AG04450 (cell line): ENCODE measurements at regions not wholly inside any gene's neighbourhood (a gene's known extent, or its start where the extent isn't known, plus 50 kb on each side); places are given as distances from the start of the nearest gene placed in this dataset.

Source experiments
- CTCF ChIA-PET: fragments of 300-600, 350-600 bp; formaldehyde crosslinking; extraction: SDS; loops from one replicate; lab custom pipeline; 2022; ENCODE audit warnings: antibody characterized with exemption, inconsistent platforms; lab: Charles Lee
- POLR2A ChIA-PET: fragments of 350-600 bp; formaldehyde crosslinking; extraction: SDS; loops from one replicate; lab custom pipeline; 2021; ENCODE audit warnings: antibody characterized with exemption, inconsistent platforms; lab: Yijun Ruan, JAX
- DNase-seq: peaks from one replicate; pipeline ENCODE4 v3.0.0-alpha.2; 2011; ENCODE audit warnings: low read depth, low spot score
- H3K27ac ChIP-seq: one replicate; pipeline ENCODE4 v1.5.1; 2012; ENCODE audit warnings: low read depth, low read length, control low read depth
- H3K27me3 ChIP-seq: one replicate; pipeline ENCODE4 v1.6.0; 2012; ENCODE audit warnings: low read length; ENCODE audit not compliant: control insufficient read depth, insufficient read depth
- H3K4me3 ChIP-seq: 2 replicates; pipeline ENCODE4 v1.5.1; 2011; ENCODE audit warnings: mild to moderate bottlenecking, low read depth, low read length, control low read depth
- H3K9me3 ChIP-seq: 2 replicates; pipeline ENCODE4 v1.5.1; 2012; ENCODE audit warnings: low read length; ENCODE audit not compliant: control insufficient read depth, insufficient read depth
- TF ChIP-seq, protein P1 (sequence below): IDR thresholded peaks from 2 replicates; pipeline ENCODE4 v1.5.1; 2011; ENCODE audit warnings: low read depth, low read length, control low read depth, inconsistent platforms

DNA sequence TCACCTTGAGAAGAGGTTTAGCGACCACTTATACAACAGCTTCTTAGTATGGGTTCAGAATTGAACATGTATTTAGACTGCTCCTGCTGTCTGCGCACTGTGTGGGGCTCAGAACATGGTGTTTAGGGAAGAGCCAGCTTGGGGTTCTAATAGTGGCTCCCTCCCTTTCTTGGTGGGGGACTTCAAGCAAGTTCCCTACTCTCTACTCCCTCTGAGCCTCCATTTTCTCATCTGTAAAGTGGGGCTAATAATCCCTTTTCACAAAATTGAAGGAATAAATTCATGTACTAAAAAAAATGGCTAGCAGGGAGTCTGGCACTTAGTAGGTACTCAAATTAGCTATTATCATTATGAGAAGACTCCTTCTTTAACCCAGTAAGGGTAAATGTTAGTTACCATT lies 97.5 kb upstream of the SPATA12 start:
- Histone ChIP-seq H3K4me3 (no peak overlapping the region), H3K9me3 (no peaks in the 10 kb centered on the region), H3K27ac (no peak overlapping the region), H3K27me3 (no peaks in the 10 kb centered on the region)
- CTCF ChIA-PET: no interaction called here
- POLR2A ChIA-PET: no interaction called here
- DNase-seq: no peak
- TF ChIP-seq, protein P1, sequence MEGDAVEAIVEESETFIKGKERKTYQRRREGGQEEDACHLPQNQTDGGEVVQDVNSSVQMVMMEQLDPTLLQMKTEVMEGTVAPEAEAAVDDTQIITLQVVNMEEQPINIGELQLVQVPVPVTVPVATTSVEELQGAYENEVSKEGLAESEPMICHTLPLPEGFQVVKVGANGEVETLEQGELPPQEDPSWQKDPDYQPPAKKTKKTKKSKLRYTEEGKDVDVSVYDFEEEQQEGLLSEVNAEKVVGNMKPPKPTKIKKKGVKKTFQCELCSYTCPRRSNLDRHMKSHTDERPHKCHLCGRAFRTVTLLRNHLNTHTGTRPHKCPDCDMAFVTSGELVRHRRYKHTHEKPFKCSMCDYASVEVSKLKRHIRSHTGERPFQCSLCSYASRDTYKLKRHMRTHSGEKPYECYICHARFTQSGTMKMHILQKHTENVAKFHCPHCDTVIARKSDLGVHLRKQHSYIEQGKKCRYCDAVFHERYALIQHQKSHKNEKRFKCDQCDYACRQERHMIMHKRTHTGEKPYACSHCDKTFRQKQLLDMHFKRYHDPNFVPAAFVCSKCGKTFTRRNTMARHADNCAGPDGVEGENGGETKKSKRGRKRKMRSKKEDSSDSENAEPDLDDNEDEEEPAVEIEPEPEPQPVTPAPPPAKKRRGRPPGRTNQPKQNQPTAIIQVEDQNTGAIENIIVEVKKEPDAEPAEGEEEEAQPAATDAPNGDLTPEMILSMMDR: no peak

DNA sequence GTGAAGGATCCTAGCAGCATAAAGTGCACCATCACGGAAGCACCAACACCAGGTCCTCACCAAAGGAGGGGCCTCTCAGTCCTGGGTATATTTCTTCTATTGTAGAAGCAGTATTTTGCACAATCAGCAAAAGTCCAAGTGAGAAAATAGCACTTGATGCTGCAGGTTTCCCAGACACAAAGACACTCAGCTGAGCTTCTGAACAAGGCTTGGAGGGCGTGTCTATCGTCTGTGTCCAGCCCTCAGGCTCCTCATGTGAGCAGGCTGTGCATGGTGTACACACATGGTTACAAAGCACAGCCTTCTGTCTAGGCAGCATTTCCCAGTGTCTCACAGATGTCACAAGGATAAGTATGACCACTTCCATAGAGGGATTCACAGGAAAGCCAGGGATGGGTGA lies 98.3 kb upstream of the SPATA12 start:
- DNase-seq: no peak
- H3K27me3 ChIP-seq: no peaks in the 10 kb centered on the region
- POLR2A ChIA-PET: no interaction called here
- H3K9me3 ChIP-seq: no peaks in the 10 kb centered on the region
- no peak overlapping the region for H3K4me3 ChIP-seq
- CTCF ChIA-PET: interaction anchor here (1.6 to 1.9 kb wide), 2 partner anchors 27 to 163 kb away, joined by 4 to 5 read pairs; no protein-coding TSS in a partner anchor
- no peak overlapping the region for H3K27ac ChIP-seq
- TF ChIP-seq, protein P1: no peak

DNA sequence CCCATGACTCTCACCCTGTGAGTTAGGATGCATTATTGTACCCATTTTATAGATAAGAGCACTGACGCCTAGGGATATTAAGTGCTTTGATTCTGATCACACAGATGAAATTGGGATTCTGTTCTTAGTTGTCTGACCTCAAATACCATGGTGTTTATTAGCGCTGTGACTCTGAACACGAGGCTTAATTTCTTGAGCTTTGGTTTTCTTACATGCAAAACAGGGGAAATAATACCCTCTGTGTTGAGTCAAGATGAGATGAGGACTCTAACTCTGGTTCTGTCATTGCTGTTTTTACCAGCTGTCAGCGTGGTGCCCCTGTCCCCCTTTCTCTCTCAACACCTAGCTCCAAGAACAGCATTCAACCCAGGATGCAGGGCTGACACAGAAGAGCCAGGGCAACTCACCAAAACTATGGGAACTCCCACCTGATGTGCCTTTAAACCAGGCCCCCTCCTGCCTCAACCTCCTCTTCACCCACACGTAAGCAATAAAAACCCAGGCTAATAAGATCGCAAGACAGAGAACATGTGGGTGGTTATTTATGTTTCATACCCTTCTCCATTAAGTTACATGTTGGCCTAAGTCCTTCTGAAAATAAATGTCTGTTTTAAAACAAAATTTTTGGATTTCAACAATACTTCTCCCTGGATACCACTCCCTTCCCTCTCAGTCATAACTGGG lies 100.1 kb upstream of the SPATA12 start:
- H3K4me3 ChIP-seq: no peak overlapping the region
- DNase-seq: no peak
- H3K27me3 ChIP-seq: no peaks in the 10 kb centered on the region
- ChIA-PET POLR2A (no interaction called here), CTCF (interaction anchor here (1.2 to 1.9 kb wide), 2 partner anchors 29 to 161 kb away, joined by 3 to 5 read pairs; no protein-coding TSS in a partner anchor)
- no peaks in the 10 kb centered on the region for H3K9me3 ChIP-seq
- no peak overlapping the region for H3K27ac ChIP-seq
- TF ChIP-seq, protein P1: no peak

DNA sequence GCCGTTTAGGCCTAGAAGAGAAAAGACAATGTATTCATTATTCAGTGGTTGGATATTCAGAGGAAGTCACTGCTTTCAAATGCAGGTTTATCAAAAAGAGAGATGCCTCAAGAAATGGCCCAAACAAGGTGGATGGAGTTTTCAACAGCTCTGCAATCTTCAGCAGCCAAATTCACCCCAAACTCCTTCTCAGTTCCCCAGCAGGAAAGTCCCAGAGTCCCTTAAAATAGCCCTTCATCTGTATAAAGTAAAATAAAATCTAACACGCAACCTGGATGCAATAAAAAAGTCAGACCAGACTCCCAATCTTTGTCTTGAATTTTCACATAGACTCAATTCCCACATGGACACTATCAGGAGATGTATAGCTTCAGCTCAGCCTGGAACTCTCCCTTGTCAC lies 101.6 kb upstream of the SPATA12 start:
- Histone ChIP-seq H3K9me3 (no peaks in the 10 kb centered on the region), H3K4me3 (no peak overlapping the region), H3K27me3 (peaks cover 4% of the 10 kb centered on the region), H3K27ac (no peak overlapping the region)
- TF ChIP-seq, protein P1: no peak
- ChIA-PET POLR2A (no interaction called here), CTCF (no interaction called here)
- DNase-seq: no peak

DNA sequence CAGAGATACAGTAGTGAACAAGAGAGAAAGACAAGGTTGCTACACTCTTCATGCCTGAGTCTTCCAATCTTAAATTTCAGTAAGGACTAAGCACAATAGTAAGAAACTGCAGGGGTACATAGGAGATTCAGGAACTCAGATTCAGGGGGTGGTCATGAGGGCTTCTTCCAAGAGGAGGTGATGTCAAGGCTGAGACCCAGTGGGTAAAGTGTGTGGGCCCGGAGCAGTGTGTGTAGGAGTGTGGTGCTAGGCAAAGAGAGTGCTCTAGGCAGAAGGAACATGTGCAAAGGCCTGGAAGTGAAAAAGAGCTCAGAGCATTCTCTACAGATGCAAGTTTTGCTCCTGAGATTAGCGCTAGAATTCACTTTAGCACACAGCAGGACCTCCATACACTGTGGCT lies 102.9 kb upstream of the SPATA12 start:
- no peak for DNase-seq
- TF ChIP-seq, protein P1: no peak
- Histone ChIP-seq H3K27ac (no peak overlapping the region), H3K4me3 (no peak overlapping the region), H3K27me3 (peaks cover 4% of the 10 kb centered on the region), H3K9me3 (no peaks in the 10 kb centered on the region)
- CTCF ChIA-PET: interaction anchor here (0.6 kb wide), 1 partner anchor 158 kb away, joined by 3 read pairs; no protein-coding TSS in a partner anchor
- POLR2A ChIA-PET: no interaction called here
